AG04450 (cell line): ENCODE measurements at regions not wholly inside any gene's neighbourhood (a gene's known extent, or its start where the extent isn't known, plus 50 kb on each side); places are given as distances from the start of the nearest gene placed in this dataset.

Experiments
- CTCF ChIA-PET: fragments of 300-600, 350-600 bp; formaldehyde crosslinking; extraction: SDS; loops from one replicate; lab custom pipeline; 2022; ENCODE audit warnings: antibody characterized with exemption, inconsistent platforms; lab: Charles Lee
- POLR2A ChIA-PET: fragments of 350-600 bp; formaldehyde crosslinking; extraction: SDS; loops from one replicate; lab custom pipeline; 2021; ENCODE audit warnings: antibody characterized with exemption, inconsistent platforms; lab: Yijun Ruan, JAX
- DNase-seq: peaks from one replicate; pipeline ENCODE4 v3.0.0-alpha.2; 2011; ENCODE audit warnings: low read depth, low spot score
- H3K27ac ChIP-seq: one replicate; pipeline ENCODE4 v1.5.1; 2012; ENCODE audit warnings: low read depth, low read length, control low read depth
- H3K27me3 ChIP-seq: one replicate; pipeline ENCODE4 v1.6.0; 2012; ENCODE audit warnings: low read length; ENCODE audit not compliant: control insufficient read depth, insufficient read depth
- H3K4me3 ChIP-seq: 2 replicates; pipeline ENCODE4 v1.5.1; 2011; ENCODE audit warnings: mild to moderate bottlenecking, low read depth, low read length, control low read depth
- H3K9me3 ChIP-seq: 2 replicates; pipeline ENCODE4 v1.5.1; 2012; ENCODE audit warnings: low read length; ENCODE audit not compliant: control insufficient read depth, insufficient read depth
- CTCF ChIP-seq: IDR thresholded peaks from 2 replicates; pipeline ENCODE4 v1.5.1; 2011; ENCODE audit warnings: low read depth, low read length, control low read depth, inconsistent platforms

GRCh38 chr2:75954761-75955160 lies 244.0 kb upstream of the GCFC2 start:
- no peak for TF ChIP-seq CTCF
- H3K4me3 ChIP-seq = no peak overlapping the region
- H3K27me3 ChIP-seq = no peaks in the 10 kb centered on the region
- no peaks in the 10 kb centered on the region for H3K9me3 ChIP-seq
- CTCF ChIA-PET = no interaction called here
- no peak for DNase-seq
- POLR2A ChIA-PET = no interaction called here
- H3K27ac ChIP-seq = no peak overlapping the region

DNA sequence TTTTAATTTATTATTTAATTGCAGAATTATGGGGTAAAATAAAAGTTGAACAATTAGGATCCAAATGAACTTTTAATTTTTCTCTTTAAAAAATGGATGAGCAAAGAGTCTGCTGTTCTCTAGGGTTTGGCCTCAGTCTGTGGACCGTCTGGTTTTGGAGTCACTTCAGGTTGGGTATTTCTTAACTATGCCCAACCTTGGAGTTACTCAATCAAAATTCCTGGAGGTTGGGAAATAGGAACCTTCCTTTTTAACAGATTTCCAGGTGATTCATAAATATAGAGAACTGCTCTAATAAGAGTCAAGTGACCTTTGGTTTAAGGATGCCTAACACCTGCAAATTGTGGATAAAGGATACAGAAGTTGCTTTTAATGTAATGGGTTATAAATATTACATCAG lies 241.5 kb upstream of the GCFC2 start:
- Histone ChIP-seq H3K27ac (no peak overlapping the region), H3K9me3 (no peaks in the 10 kb centered on the region), H3K27me3 (no peaks in the 10 kb centered on the region), H3K4me3 (no peak overlapping the region)
- ChIA-PET POLR2A (no interaction called here), CTCF (no interaction called here)
- DNase-seq = no peak
- no peak for TF ChIP-seq CTCF

DNA sequence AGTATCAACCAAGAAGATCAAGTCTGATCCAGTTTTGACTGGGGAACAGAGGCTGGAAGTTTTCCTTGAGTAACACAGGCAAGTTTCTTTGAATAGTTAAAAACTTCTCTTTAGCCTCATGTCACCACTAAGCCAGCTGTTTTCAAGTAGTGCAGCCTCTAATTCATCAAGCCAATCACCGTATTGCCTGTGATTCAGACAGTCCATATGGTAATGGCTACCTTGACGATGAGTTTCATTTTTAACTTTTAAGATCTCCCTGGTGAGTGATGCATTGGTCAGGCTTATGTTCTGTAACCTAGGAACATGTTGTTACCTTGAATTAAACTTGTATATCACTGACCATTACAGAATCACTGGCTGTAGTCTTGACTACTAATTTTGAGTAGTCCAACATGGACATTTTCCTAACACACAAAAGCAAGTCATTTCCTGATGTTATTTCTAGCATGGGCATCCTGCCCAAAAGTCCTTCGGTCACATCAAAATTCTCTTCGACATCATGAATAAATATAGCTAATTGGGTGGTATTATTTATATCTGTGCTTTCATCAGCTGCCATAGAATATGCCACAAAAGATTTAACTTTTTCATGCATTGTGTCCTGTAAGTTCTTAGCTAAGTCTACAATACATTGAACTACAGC lies 238.8 kb upstream of the GCFC2 start:
- DNase-seq = no peak
- no peaks in the 10 kb centered on the region for H3K27me3 ChIP-seq
- CTCF ChIA-PET = no interaction called here
- H3K9me3 ChIP-seq = no peaks in the 10 kb centered on the region
- H3K4me3 ChIP-seq = no peak overlapping the region
- no peak overlapping the region for H3K27ac ChIP-seq
- POLR2A ChIA-PET = no interaction called here
- no peak for TF ChIP-seq CTCF

DNA sequence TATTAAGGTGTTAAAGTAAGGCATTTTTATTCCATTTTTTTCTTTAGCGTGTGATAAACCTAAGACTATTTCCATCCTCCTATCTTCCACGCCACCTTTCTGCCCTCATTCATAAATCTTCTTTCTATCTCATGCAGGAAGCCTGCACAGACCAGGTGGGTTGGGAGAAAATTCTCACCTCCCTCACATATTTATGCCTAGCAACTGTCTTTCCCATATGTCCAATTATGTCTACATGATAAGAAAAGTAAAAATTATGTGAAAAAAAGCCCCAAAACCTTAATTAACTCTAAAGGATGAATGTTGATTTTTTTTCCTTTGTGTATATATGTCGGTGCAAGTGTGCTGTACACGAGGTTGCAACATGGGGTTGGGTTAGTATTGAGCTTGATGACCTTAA lies 225.6 kb upstream of the GCFC2 start:
- Histone ChIP-seq H3K27ac (no peak overlapping the region), H3K4me3 (no peak overlapping the region), H3K27me3 (no peaks in the 10 kb centered on the region), H3K9me3 (no peaks in the 10 kb centered on the region)
- POLR2A ChIA-PET = no interaction called here
- CTCF ChIA-PET = no interaction called here
- no peak for TF ChIP-seq CTCF
- DNase-seq = no peak

- no peak for DNase-seq
- Histone ChIP-seq H3K4me3 (no peak overlapping the region), H3K27me3 (no peaks in the 10 kb centered on the region), H3K27ac (no peak overlapping the region), H3K9me3 (no peaks in the 10 kb centered on the region)
- TF ChIP-seq CTCF = no peak
- POLR2A ChIA-PET = no interaction called here
- CTCF ChIA-PET = no interaction called here
Observed at GRCh38 chr2:75932996-75933395, 222.3 kb upstream of the GCFC2 start.
